ENCODE measurements at regions not wholly inside any gene's neighbourhood (a gene's known extent, or its start where the extent isn't known, plus 50 kb on each side); places are given as distances from the start of the nearest gene placed in this dataset.

GRCh38 chr7:54811041-54811845 is 52.2 kb upstream of the SEC61G start:
- TF ChIP-seq CTCF (IDR thresholded peaks at IDR 0.05; ENCODE audit: poor library complexity, severe bottlenecking) (no peak), TAF1 (IDR thresholded peaks at IDR 0.05; ENCODE audit: low read depth) (no peak), REST (IDR thresholded peaks at IDR 0.05; ENCODE audit: borderline replicate concordance) (no peak)
